Gastroesophageal sphincter (tissue), 4 donors: ENCODE measurements at regions not wholly inside any gene's neighbourhood (a gene's known extent, or its start where the extent isn't known, plus 50 kb on each side); places are given as distances from the start of the nearest gene placed in this dataset.
"Not testable (repeated sequence)": the region's sequence is repeated elsewhere in the genome, so short reads cannot be mapped to it uniquely, and the experiment has no call there.

ENCODE experiments used
- ATAC-seq: fragments of 150-250 bp; one replicate; pipeline ENCODE4 v1.9.1; 2016; ENCODE audit warnings: mild to moderate bottlenecking, moderate library complexity
- H3K27ac ChIP-seq, 4 donors: fragments of 200-600 bp; sonication (generic) in 3 of 4; 1 replicate in 3 of 4; 2 replicates in 1 of 4; pipeline ENCODE4 v1.5.1; 2016 to 2019
- H3K27me3 ChIP-seq: fragments of 200-600 bp; sonication (generic); one replicate; pipeline ENCODE4 v1.5.1; 2019
- H3K36me3 ChIP-seq, 2 donors: fragments of 200-600 bp; sonication (generic); one replicate each; pipeline ENCODE4 v1.5.1; 2019; ENCODE audit warnings: control low read depth in 1 of 2
- H3K4me1 ChIP-seq, 3 donors: fragments of 200-600 bp; sonication (generic); 1 replicate in 2 of 3; 2 replicates in 1 of 3; pipeline ENCODE4 v1.5.1; 2016 to 2019; ENCODE audit warnings: control low read depth in 2 of 3
- H3K4me3 ChIP-seq, 2 donors: fragments of 200-600 bp; sonication (generic); one replicate each; pipeline ENCODE4 v1.5.1; 2019; ENCODE audit warnings: mild to moderate bottlenecking in 1 of 2, moderate library complexity in 1 of 2
- H3K9me3 ChIP-seq, 3 donors: fragments of 200-600 bp; sonication (generic); one replicate each; pipeline ENCODE4 v1.5.1; 2017 to 2019; ENCODE audit warnings: control low read depth in 2 of 3
- EP300 ChIP-seq: sonication (generic); formaldehyde crosslinking; IDR thresholded peaks from one replicate; pipeline ENCODE4 v1.6.1; 2017; ENCODE audit warnings: antibody characterized with exemption, mild to moderate bottlenecking
- POLR2A ChIP-seq, 2 donors: fragments of 450-650 bp; IDR thresholded peaks; one replicate each; pipeline ENCODE4 v1.6.1; 2017; ENCODE audit warnings: antibody characterized with exemption in 2 of 2, mild to moderate bottlenecking in 2 of 2, moderate library complexity in 1 of 2
- POLR2AphosphoS5 ChIP-seq: sonication (generic); formaldehyde crosslinking; IDR thresholded peaks from one replicate; pipeline ENCODE4 v1.6.1; 2017; ENCODE audit warnings: antibody characterized with exemption
- WGBS, 2 donors: methylation state at CpG; one replicate each; pipeline ENCODE4 v1.1.5; 2018; ENCODE audit warnings: low coverage in 1 of 2; 5-methylcytosine and 5-hydroxymethylcytosine counted together
- TF ChIP-seq, protein P1 (sequence below), 4 experiments: fragments of 200-600 bp in 2 of 4; fragments of 450-650 bp in 2 of 4; sonication (generic) in 1 of 4; IDR thresholded peaks; one replicate each; pipeline ENCODE4 v1.5.1; 2017 to 2019; ENCODE audit warnings: antibody characterized with exemption in 4 of 4, mild to moderate bottlenecking in 2 of 4, moderate library complexity in 2 of 4

DNA sequence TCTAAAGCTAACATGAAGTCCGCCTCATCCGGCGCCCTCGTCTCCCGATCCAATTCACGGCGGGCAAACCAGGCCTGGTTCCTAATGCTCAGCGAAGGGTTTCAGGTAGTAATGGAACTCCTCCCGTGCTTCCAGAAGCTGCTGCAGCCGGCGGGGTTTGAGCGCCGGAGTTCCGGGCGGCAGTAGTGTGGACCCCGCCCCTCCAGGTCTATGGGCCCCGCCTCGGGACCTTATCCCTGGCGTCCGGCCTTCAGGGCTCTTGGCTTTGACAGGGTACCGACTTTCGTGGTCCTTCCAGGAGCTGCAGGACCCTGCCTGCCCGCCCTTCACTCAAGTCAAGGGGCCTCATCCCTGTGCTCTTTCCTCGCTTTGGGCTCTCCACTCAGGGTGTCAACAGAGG, 304.1 kb downstream of the FAM72C start:
- H3K9me3 ChIP-seq = peaks cover 0 to 16% (median 0%) of the 10 kb centered on the region in 3 donors
- H3K36me3 ChIP-seq = no peaks in the 10 kb centered on the region
- WGBS, 2 donors = no CpG with 5 or more reads among the region's 24 CpGs
- ATAC-seq = no peak
- H3K27ac ChIP-seq = no peak overlapping the region
- no peak for TF ChIP-seq POLR2A (IDR thresholded peaks at IDR 0.05)
- TF ChIP-seq EP300 = no peak
- TF ChIP-seq, protein P1, sequence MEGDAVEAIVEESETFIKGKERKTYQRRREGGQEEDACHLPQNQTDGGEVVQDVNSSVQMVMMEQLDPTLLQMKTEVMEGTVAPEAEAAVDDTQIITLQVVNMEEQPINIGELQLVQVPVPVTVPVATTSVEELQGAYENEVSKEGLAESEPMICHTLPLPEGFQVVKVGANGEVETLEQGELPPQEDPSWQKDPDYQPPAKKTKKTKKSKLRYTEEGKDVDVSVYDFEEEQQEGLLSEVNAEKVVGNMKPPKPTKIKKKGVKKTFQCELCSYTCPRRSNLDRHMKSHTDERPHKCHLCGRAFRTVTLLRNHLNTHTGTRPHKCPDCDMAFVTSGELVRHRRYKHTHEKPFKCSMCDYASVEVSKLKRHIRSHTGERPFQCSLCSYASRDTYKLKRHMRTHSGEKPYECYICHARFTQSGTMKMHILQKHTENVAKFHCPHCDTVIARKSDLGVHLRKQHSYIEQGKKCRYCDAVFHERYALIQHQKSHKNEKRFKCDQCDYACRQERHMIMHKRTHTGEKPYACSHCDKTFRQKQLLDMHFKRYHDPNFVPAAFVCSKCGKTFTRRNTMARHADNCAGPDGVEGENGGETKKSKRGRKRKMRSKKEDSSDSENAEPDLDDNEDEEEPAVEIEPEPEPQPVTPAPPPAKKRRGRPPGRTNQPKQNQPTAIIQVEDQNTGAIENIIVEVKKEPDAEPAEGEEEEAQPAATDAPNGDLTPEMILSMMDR (IDR thresholded peaks at IDR 0.05) = no peak
- TF ChIP-seq POLR2AphosphoS5 = no peak
- H3K4me1 ChIP-seq = no peaks in the 10 kb centered on the region
- H3K27me3 ChIP-seq = peaks cover 52% of the 10 kb centered on the region
- no peak overlapping the region for H3K4me3 ChIP-seq

DNA sequence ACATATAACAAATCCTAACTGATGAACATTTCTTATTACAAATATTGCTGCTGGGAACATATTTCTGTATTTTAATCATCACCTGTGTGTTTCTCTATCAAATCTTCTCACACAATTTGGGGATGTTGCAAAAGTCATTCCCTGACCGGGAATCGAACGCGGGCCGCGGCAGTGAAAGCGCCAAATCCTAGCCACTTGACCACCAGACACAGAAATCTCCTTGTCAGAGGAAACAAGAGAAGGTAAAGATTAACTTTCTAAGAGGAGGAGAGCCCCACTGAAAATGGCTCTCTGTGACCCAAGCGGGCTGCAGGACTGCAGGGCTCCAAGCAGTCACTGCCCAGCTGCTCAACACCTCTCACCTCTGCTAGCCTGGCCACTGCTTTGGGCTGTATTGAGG, 304.9 kb downstream of the FAM72C start:
- ATAC-seq = no peak
- H3K4me3 ChIP-seq = no peak overlapping the region
- H3K36me3 ChIP-seq = no peaks in the 10 kb centered on the region
- H3K4me1 ChIP-seq = no peaks in the 10 kb centered on the region
- no peak overlapping the region for H3K27ac ChIP-seq
- TF ChIP-seq POLR2A (IDR thresholded peaks at IDR 0.05) (no peak), POLR2AphosphoS5 (no peak), EP300 (no peak)
- TF ChIP-seq, protein P1 (IDR thresholded peaks at IDR 0.05) = no peak
- 73 to 74% methylated on average over 3 to 8 of the region's 8 CpGs for WGBS, 2 donors
- peaks cover 0 to 16% (median 0%) of the 10 kb centered on the region in 3 donors for H3K9me3 ChIP-seq
- peaks cover 52% of the 10 kb centered on the region for H3K27me3 ChIP-seq

GRCh38 chr1:143665606-143666005, 306.2 kb downstream of the FAM72C start:
- Histone ChIP-seq H3K36me3 (no peaks in the 10 kb centered on the region), H3K4me1 (no peaks in the 10 kb centered on the region), H3K9me3 (peaks cover 0 to 16% (median 0%) of the 10 kb centered on the region in 3 donors), H3K27me3 (peaks cover 62% of the 10 kb centered on the region), H3K4me3 (no peak overlapping the region), H3K27ac (no peak overlapping the region)
- 40 to 100% methylated on average over 1 to 2 of the region's 9 CpGs for WGBS, 2 donors
- TF ChIP-seq EP300 (no peak), POLR2A (IDR thresholded peaks at IDR 0.05) (no peak), POLR2AphosphoS5 (no peak)
- TF ChIP-seq, protein P1 (IDR thresholded peaks at IDR 0.05) = no peak
- ATAC-seq = no peak

GRCh38 chr1:143663056-143663455, 308.7 kb downstream of the FAM72C start:
- H3K27ac ChIP-seq, H3K4me3 ChIP-seq, ATAC-seq, H3K4me1 ChIP-seq, H3K36me3 ChIP-seq: not testable (repeated sequence)
- H3K9me3 ChIP-seq = peaks cover 0 to 11% (median 0%) of the 10 kb centered on the region in 3 donors
- WGBS, 2 donors = 34% methylated on average over 2 of the region's 2 CpGs; no CpG with 5 or more reads in 1 of the 2 donors
- H3K27me3 ChIP-seq = peaks cover 67% of the 10 kb centered on the region

DNA sequence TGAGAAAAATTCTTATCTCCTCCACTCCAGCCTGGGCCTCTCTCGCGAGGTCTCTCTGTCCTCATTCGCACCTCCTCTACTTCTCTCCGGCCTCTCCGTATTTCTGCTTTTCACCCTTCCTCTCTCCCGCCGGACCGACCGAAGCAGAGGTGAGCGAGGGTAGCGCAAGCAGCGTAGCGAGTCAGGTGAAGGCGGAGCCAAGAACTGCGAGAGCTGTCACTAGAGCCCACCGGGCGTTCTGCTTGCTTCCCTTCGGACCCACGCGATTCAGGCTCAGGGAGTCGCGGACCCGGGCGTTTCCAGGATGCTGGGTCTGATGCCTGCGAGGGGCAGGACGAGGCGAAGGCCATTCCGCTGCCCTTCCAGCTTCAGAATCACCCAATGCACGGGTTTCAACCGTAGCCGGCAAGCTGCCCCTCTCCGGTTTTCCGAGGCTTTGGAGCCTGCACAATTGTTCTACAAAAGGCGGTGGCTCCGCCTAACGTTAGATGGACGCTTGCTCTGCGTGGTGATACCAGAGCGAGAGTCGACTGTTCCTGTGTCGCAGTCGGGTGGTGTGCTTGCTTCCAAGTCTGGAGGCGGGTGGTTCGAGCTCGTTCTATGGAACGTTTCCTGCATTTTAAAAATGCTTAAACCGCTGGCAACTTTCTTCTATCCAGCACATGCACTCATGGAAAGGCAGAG, 310.2 kb downstream of the FAM72C start:
- no peak overlapping the region for H3K27ac ChIP-seq
- TF ChIP-seq POLR2A (IDR thresholded peaks at IDR 0.05) = no peak
- TF ChIP-seq, protein P1 (IDR thresholded peaks at IDR 0.05) = no peak
- TF ChIP-seq POLR2AphosphoS5 = no peak
- no peak for TF ChIP-seq EP300
- no peaks in the 10 kb centered on the region for H3K36me3 ChIP-seq
- H3K4me3 ChIP-seq = peak overlapping the region in 1 of 2 donors; percentile 8
- no peak for ATAC-seq
- 3 to 7% methylated on average over 3 to 24 of the region's 47 CpGs for WGBS, 2 donors
- H3K4me1 ChIP-seq = no peaks in the 10 kb centered on the region
- no peaks in the 10 kb centered on the region for H3K9me3 ChIP-seq
- H3K27me3 ChIP-seq = peaks cover 54% of the 10 kb centered on the region
